ENCODE measurements at regions not wholly inside any gene's neighbourhood (a gene's known extent, or its start where the extent isn't known, plus 50 kb on each side); places are given as distances from the start of the nearest gene placed in this dataset.
A peak's percentile ranks its signal among the peaks of the same experiment; 100 is the strongest.

DNA sequence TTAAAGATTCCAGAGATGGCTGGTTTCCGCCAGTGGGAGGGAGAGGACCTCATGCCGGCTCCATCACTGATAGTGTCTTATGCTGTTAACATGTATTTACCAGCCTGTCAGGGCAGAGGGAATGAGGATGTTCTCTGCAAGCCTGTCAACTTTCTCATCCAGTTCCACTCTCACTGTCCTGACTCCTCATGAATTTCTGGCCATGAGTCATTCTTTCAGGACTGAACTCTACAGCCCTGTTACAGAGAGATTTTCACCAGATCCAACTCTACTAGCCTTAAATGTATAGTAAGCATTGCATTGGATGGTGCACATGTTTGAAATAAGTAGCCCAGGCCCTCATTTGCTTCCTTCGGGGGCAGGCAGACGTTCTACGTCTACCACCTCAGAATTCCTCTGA is 387.7 kb downstream of the TMEM135 start:
- DNase-seq (ENCODE audit: insufficient read length, low spot score): no peak
- TF ChIP-seq POLR2A (IDR thresholded peaks at IDR 0.05; ENCODE audit: low read depth, low read length): no peak
- TF ChIP-seq POLR2AphosphoS5 (IDR thresholded peaks at IDR 0.05; ENCODE audit: low read depth, low read length): no peak
- TF ChIP-seq SPI1 (IDR thresholded peaks at IDR 0.05; ENCODE audit: low read depth, low read length): no peak
- no peak for TF ChIP-seq PAX5 (IDR thresholded peaks at IDR 0.05; ENCODE audit: insufficient read depth, low read length, severe bottlenecking)
- TF ChIP-seq POU2F2 (IDR thresholded peaks at IDR 0.05; ENCODE audit: low read depth, low read length): no peak
- TF ChIP-seq TAF1 (IDR thresholded peaks at IDR 0.05; ENCODE audit: low read depth, low read length): no peak
- FAIRE-seq: no peak

DNA sequence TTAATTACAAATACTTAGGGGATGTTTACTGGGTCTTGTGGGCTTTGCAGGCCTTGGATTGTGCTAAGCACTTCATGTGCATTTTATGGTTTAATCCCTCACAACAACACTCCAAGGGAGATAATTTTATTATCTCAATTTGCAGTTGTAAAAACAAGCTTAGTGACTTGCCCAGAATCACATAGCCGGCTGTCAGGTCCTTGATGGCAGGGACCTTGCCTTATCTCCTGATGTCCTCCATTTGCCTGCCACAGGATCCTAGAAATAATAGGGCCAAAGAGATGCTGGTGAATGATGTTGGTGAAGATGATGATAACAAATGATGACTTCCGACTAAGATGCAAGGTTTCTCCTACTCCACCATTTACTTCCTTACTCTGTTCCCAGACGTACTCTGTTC is 385.4 kb downstream of the TMEM135 start:
- no peak for TF ChIP-seq POLR2A (IDR thresholded peaks at IDR 0.05; ENCODE audit: low read depth, low read length)
- TF ChIP-seq SPI1 (IDR thresholded peaks at IDR 0.05; ENCODE audit: low read depth, low read length): no peak
- no peak for TF ChIP-seq TAF1 (IDR thresholded peaks at IDR 0.05; ENCODE audit: low read depth, low read length)
- TF ChIP-seq POLR2AphosphoS5 (IDR thresholded peaks at IDR 0.05; ENCODE audit: low read depth, low read length): no peak
- no peak for TF ChIP-seq PAX5 (IDR thresholded peaks at IDR 0.05; ENCODE audit: insufficient read depth, low read length, severe bottlenecking)
- TF ChIP-seq POU2F2 (IDR thresholded peaks at IDR 0.05; ENCODE audit: low read depth, low read length): no peak
- no peak for FAIRE-seq
- DNase-seq (ENCODE audit: insufficient read length, low spot score): no peak

DNA sequence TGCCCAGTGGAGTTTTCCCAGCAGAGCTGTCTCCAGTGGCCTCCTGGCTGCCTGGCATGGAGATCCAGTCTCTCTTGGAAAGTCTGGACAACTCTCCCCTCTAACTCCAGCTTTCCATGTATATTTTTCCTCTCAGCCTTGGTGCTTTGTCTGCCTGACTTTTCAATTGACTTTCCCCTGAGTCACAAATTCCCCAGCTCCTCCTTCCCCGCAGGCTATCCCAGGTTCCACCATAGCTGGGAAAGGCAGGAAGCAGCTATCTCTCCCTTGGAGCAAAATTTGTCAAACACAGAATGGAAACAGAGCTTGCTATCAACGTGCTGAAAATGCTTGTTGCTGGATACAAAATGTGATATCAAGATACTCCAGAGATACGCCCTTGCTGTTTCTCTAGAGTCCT is 384.8 kb downstream of the TMEM135 start:
- FAIRE-seq (no peak), DNase-seq (ENCODE audit: insufficient read length, low spot score) (no peak)
- TF ChIP-seq PAX5 (IDR thresholded peaks at IDR 0.05; ENCODE audit: insufficient read depth, low read length, severe bottlenecking) (no peak), POLR2AphosphoS5 (IDR thresholded peaks at IDR 0.05; ENCODE audit: low read depth, low read length) (no peak), POLR2A (IDR thresholded peaks at IDR 0.05; ENCODE audit: low read depth, low read length) (no peak), TAF1 (IDR thresholded peaks at IDR 0.05; ENCODE audit: low read depth, low read length) (no peak), SPI1 (IDR thresholded peaks at IDR 0.05; ENCODE audit: low read depth, low read length) (no peak), POU2F2 (IDR thresholded peaks at IDR 0.05; ENCODE audit: low read depth, low read length) (no peak)

DNA sequence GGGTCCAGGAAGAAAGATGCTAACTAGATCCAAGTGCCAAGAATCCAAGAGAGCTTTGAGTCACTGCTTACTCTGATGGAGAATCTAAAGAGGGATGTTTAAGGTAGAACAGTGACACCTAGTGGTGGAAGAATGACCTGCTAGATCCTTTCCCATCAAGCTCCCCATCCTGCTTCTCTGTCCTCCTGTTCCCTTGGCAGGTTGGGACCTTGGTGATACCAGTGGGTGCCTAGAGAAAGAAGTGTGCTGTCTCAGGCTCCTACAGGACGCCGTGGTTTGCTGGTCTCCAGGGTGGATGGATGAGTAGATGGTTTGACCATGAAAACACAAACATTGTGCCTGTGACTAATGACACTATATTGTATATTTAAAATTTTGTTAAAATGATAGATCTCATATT is 383.7 kb downstream of the TMEM135 start:
- DNase-seq (ENCODE audit: insufficient read length, low spot score) (peak; percentile 11), FAIRE-seq (peak; percentile 91)
- TF ChIP-seq SPI1 (IDR thresholded peaks at IDR 0.05; ENCODE audit: low read depth, low read length) (no peak), PAX5 (IDR thresholded peaks at IDR 0.05; ENCODE audit: insufficient read depth, low read length, severe bottlenecking) (no peak), POLR2AphosphoS5 (IDR thresholded peaks at IDR 0.05; ENCODE audit: low read depth, low read length) (no peak), TAF1 (IDR thresholded peaks at IDR 0.05; ENCODE audit: low read depth, low read length) (no peak), POU2F2 (IDR thresholded peaks at IDR 0.05; ENCODE audit: low read depth, low read length) (no peak), POLR2A (IDR thresholded peaks at IDR 0.05; ENCODE audit: low read depth, low read length) (no peak)

DNA sequence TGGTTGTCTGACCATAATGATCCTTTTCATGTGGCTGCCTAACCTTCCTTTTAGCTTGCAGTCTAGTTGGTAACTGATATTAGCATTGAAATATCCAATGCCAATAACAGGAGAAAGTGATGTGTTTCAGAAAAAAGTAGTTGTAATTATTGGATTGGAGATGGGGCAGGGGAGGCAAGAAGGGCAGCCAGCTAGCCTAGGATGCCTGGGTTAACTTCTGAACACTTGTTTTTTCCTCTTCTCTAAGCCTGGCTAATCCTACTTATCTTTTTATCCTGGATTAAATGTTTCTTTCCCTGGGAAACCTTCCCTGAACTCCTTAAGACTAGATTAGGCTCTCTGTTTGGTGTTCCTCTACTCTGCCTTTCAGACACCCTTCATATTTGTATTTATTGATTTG is 380.2 kb downstream of the TMEM135 start:
- DNase-seq (ENCODE audit: insufficient read length, low spot score) (no peak), FAIRE-seq (no peak)
- TF ChIP-seq POLR2A (IDR thresholded peaks at IDR 0.05; ENCODE audit: low read depth, low read length) (no peak), TAF1 (IDR thresholded peaks at IDR 0.05; ENCODE audit: low read depth, low read length) (no peak), POU2F2 (IDR thresholded peaks at IDR 0.05; ENCODE audit: low read depth, low read length) (no peak), SPI1 (IDR thresholded peaks at IDR 0.05; ENCODE audit: low read depth, low read length) (no peak), PAX5 (IDR thresholded peaks at IDR 0.05; ENCODE audit: insufficient read depth, low read length, severe bottlenecking) (no peak), POLR2AphosphoS5 (IDR thresholded peaks at IDR 0.05; ENCODE audit: low read depth, low read length) (no peak)

DNA sequence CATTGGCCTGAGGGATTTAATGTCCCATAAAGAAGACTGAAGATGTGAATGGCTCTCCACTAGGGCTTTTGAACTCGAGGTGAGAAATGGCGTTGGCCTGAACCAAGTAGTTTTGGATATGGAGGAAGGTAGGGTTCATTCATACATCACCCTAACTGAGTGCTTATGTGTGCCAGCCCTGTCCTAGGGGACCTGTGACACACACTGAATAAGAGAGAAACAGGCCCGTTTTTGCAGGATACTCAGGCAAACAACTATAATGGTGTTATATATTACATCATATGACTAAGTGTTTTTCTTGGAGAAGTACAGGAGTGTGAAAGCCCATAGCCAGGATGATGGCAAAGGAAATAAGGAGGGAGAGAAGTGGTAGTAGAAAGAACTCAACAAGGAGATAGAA is 368.1 kb downstream of the TMEM135 start:
- no peak for FAIRE-seq
- DNase-seq (ENCODE audit: insufficient read length, low spot score): no peak
- no peak for TF ChIP-seq POU2F2 (IDR thresholded peaks at IDR 0.05; ENCODE audit: low read depth, low read length)
- no peak for TF ChIP-seq POLR2AphosphoS5 (IDR thresholded peaks at IDR 0.05; ENCODE audit: low read depth, low read length)
- no peak for TF ChIP-seq SPI1 (IDR thresholded peaks at IDR 0.05; ENCODE audit: low read depth, low read length)
- TF ChIP-seq PAX5 (IDR thresholded peaks at IDR 0.05; ENCODE audit: insufficient read depth, low read length, severe bottlenecking): no peak
- no peak for TF ChIP-seq TAF1 (IDR thresholded peaks at IDR 0.05; ENCODE audit: low read depth, low read length)
- no peak for TF ChIP-seq POLR2A (IDR thresholded peaks at IDR 0.05; ENCODE audit: low read depth, low read length)

DNA sequence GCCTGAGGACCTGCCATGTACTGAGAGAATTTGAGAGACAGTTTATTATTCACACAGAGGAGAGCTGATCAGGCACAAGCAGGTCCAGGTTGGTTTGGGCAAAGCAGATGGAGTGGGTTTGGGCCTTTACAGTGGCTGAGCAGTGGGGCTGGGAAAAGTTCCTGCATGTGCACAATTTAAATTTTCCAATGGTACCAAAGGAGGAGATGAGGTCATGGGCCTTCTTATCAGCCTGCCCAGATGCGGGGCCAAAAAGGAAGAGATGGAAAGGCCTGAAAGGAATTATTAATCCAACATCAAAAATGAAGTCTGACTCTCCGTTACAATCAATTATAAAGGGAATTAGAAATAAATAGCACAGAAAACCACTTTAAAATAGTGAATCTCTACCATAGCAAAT is 367.6 kb downstream of the TMEM135 start:
- FAIRE-seq (no peak), DNase-seq (ENCODE audit: insufficient read length, low spot score) (no peak)
- TF ChIP-seq POLR2AphosphoS5 (IDR thresholded peaks at IDR 0.05; ENCODE audit: low read depth, low read length): no peak
- no peak for TF ChIP-seq TAF1 (IDR thresholded peaks at IDR 0.05; ENCODE audit: low read depth, low read length)
- TF ChIP-seq PAX5 (IDR thresholded peaks at IDR 0.05; ENCODE audit: insufficient read depth, low read length, severe bottlenecking): no peak
- TF ChIP-seq POLR2A (IDR thresholded peaks at IDR 0.05; ENCODE audit: low read depth, low read length): no peak
- no peak for TF ChIP-seq POU2F2 (IDR thresholded peaks at IDR 0.05; ENCODE audit: low read depth, low read length)
- no peak for TF ChIP-seq SPI1 (IDR thresholded peaks at IDR 0.05; ENCODE audit: low read depth, low read length)

DNA sequence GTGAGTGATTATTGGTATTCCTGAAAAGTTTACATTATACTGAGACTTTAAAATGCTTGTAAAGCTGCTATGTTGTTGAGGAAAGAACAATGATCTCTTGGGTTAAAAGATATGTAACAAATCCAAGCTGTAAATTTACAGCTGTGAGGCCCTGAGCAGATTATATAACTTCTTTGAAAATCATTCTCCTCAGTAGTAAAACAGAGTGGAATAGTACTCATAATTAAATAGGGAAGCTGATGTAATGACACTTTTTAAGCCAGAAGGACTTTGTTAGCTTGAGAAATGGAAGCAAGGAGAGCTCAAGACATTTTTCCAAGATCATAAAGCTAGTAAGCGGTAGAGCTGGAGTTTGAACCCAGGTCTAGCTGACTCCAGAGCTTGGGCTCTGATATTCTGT is 363.9 kb downstream of the TMEM135 start:
- TF ChIP-seq POU2F2 (IDR thresholded peaks at IDR 0.05; ENCODE audit: low read depth, low read length) (no peak), PAX5 (IDR thresholded peaks at IDR 0.05; ENCODE audit: insufficient read depth, low read length, severe bottlenecking) (no peak), POLR2A (IDR thresholded peaks at IDR 0.05; ENCODE audit: low read depth, low read length) (no peak), SPI1 (IDR thresholded peaks at IDR 0.05; ENCODE audit: low read depth, low read length) (no peak), POLR2AphosphoS5 (IDR thresholded peaks at IDR 0.05; ENCODE audit: low read depth, low read length) (no peak), TAF1 (IDR thresholded peaks at IDR 0.05; ENCODE audit: low read depth, low read length) (no peak)
- FAIRE-seq: no peak
- no peak for DNase-seq (ENCODE audit: insufficient read length, low spot score)

DNA sequence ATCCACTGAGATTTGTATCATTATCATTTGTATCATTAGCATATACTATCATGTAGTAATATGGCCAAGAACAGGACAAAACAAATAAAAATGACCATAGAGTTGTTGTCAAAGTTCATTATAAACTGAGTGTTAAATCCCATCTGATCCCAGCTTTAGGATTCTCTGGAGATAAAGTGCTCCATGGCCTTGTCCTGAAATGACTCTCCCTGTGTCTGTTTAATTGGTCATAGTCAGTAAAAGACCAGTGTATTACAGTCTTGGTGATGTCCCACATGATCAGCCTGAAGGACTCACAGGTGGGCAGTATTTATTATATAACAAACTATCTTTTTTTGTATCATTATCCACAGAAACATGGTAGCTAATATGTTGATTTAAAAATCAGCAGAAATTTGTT is 361.6 kb downstream of the TMEM135 start:
- DNase-seq (ENCODE audit: insufficient read length, low spot score): no peak
- FAIRE-seq: no peak
- TF ChIP-seq POU2F2 (IDR thresholded peaks at IDR 0.05; ENCODE audit: low read depth, low read length): no peak
- no peak for TF ChIP-seq POLR2A (IDR thresholded peaks at IDR 0.05; ENCODE audit: low read depth, low read length)
- no peak for TF ChIP-seq PAX5 (IDR thresholded peaks at IDR 0.05; ENCODE audit: insufficient read depth, low read length, severe bottlenecking)
- no peak for TF ChIP-seq SPI1 (IDR thresholded peaks at IDR 0.05; ENCODE audit: low read depth, low read length)
- no peak for TF ChIP-seq POLR2AphosphoS5 (IDR thresholded peaks at IDR 0.05; ENCODE audit: low read depth, low read length)
- TF ChIP-seq TAF1 (IDR thresholded peaks at IDR 0.05; ENCODE audit: low read depth, low read length): no peak

DNA sequence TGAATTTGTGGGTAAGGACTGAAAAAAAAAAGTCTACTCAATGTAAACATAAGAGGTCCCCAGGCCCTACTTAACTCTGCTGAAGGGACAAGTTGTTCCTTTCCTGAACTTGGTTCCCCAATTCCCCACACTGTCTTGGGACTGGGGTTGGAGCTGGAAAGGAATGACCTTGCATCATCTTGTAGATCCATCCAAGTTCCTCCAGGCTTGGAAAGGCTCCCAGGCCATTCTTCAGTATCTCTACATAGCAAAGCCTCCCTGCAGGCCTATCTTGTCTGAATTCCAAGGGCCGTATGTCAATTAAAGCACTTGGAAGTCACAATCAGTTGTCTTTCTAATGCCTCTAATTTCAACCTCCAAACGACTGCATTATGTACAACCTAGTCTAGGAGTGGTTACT is 361.2 kb downstream of the TMEM135 start:
- DNase-seq (ENCODE audit: insufficient read length, low spot score) (no peak), FAIRE-seq (no peak)
- TF ChIP-seq POLR2AphosphoS5 (IDR thresholded peaks at IDR 0.05; ENCODE audit: low read depth, low read length) (no peak), POLR2A (IDR thresholded peaks at IDR 0.05; ENCODE audit: low read depth, low read length) (no peak), POU2F2 (IDR thresholded peaks at IDR 0.05; ENCODE audit: low read depth, low read length) (no peak), PAX5 (IDR thresholded peaks at IDR 0.05; ENCODE audit: insufficient read depth, low read length, severe bottlenecking) (no peak), SPI1 (IDR thresholded peaks at IDR 0.05; ENCODE audit: low read depth, low read length) (no peak), TAF1 (IDR thresholded peaks at IDR 0.05; ENCODE audit: low read depth, low read length) (no peak)
